ENCODE measurements at regions not wholly inside any gene's neighbourhood (a gene's known extent, or its start where the extent isn't known, plus 50 kb on each side); places are given as distances from the start of the nearest gene placed in this dataset.
"Not testable (repeated sequence)": the region's sequence is repeated elsewhere in the genome, so short reads cannot be mapped to it uniquely, and the experiment has no call there.

DNA sequence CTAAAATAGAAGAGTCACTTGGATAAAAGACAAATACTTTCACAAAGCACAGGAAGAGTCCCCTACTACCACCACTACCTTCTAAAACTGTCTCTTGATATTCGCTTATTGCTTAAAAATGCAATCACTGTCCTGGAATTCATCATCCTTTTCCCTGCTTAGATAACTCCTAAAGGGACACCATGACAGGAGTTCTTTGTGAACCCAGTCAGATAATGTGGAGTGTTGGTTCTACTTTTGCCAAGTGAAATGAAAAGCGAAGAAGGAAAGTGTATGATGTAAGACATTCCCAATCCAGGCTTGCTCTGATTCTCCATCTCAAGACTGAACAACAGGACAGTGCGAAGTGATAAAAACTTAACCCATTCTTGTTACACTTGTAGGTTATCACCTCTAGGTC is 103.0 kb downstream of the MTERF1 start:
- no peak for DNase-seq

DNA sequence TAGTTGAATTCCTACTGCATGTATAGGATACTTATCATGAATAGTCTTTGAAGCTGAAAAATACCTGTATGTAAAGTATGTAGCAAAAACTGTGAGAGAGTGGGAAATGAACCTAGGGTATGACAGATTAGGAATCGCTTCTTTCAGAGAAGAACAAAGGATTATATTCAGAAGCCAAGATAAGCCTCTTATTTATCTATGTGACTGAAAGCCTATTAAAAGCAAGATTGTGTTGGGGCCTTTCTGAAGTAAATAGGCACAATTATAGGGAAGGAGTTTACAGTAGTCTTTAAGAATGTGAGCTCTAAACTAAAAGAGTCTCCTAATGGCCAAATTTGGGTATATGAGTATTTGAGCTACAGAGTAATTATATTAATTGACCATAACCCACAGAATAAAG is 102.1 kb downstream of the MTERF1 start:
- DNase-seq: no peak

DNA sequence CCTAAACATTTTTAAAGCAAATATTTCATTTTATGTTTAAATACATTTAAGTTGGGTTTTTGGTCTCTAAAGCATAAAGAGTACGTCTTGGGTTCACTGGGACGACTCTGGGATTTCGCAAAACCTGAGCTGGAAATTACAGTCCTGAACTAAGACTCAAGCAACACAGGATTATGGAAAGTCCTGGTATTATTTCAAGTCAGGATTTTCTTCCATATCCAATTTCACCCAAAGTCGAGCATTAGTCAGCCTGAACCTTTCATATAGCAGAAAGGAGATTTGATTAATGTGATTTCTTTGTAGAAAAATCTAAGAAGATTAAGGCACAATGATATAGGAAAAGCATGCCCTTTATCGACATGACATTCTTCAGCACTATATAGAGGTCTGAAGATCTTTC is 100.0 kb downstream of the MTERF1 start:
- no peak for DNase-seq

DNA sequence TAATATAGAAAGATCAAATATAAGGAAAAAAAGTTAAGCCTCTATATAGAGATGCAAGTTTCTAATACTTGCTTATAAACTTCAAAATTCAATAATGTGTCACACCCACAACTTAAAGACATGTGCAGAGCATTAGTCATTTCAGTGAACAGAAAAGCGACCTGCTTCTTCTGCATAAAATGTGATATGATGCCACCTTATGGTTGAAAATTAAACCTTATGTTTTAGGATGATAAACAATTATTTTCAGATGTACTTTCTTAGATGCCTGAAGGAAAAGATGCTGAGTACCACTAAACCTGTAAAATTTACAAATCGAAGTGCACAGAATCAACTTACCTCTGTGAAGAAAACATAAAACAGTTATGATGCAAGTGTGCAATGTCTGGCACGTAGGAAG is 96.0 kb downstream of the MTERF1 start:
- peak; percentile 12 for DNase-seq

GRCh38 chr7:91787931-91788330 is 92.6 kb downstream of the MTERF1 start:
- peak; percentile 30 for DNase-seq

- no peak for DNase-seq
Measured at GRCh38 chr7:91789086-91789485, 91.4 kb downstream of the MTERF1 start.

DNA sequence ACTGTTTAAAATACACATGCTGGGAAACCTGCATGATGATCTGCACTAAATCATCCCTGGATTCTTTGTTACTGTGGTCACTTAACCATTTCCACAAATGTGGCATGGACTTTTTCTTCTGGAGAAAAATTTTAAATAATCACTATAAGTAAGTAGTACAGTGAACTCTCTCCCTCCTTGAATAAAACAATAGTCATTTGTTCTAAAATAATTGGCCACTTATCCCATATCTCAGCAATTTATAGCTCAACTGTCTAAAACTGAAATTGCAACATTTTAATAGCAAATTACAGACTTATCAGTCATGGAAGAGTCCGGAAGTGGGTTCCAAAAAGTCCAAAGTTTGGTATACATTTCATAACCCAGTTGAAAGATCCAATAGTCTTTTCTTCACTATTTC is 90.9 kb downstream of the MTERF1 start:
- DNase-seq: no peak

DNA sequence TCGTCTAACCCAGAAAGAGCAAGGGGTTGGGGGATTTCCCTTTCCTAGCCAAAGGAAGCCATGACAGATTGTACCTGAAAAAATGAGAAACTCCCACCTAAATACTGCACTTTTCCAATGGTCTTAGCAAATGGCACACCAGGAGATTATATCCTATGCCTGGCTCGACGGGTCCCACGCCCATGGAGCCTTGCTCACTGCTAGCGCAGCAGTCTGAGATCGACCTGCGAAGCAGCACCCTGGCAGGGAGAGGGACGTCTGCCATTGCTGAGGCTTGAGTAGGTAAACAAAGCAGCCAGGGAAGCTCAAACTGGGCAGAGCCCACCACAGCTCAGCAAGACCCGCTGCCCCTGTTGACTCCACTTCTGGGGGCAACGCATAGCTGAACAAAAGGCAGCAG is 89.9 kb downstream of the MTERF1 start:
- not testable (repeated sequence) for DNase-seq

- no peak for DNase-seq
Measured at GRCh38 chr7:91796122-91796521, 84.4 kb downstream of the MTERF1 start.

- DNase-seq: no peak
Measured at GRCh38 chr7:91798425-91798824, 82.1 kb downstream of the MTERF1 start.

- no peak for DNase-seq
Measured at GRCh38 chr7:91800389-91800788, 80.1 kb downstream of the MTERF1 start.

GRCh38 chr7:91801331-91801983 is 79.0 kb downstream of the MTERF1 start:
- no peak for DNase-seq

DNA sequence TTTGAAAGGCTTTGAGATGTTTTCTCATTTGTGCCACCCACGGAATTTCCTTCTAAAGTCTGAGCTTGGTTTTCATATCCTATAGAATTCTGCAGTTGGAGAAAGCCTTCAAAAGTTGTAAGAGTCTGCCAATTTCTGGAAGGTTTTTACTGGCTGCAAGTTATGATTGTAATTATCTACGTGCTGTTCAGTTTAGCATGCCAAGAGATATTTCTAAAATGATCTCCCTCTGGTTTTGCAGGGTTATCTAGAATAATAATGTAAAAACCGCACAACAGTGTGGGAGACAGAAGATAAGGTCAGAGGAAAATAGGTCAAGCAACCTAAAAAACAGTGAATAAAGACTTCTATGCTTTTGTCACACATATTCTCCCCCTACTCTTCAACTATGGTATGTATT is 69.3 kb downstream of the MTERF1 start:
- no peak for DNase-seq

DNA sequence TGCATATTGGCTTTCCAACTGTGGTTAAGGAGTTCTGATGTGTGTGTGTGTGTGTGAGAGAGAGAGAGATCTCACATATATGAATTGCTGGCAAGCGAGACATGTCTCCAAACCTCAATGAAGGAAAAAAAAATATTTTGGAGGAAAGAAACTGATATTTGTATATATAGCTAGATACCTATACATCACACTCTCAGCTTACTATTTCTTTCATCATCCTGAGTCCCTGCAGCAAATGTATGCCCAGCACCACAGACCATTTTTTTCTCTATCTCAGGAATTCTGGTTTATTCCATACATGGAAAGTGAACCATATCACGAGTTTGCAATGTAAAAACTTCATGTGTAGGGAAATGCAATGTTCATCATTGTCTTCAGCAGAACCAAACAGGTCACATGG is 68.9 kb downstream of the MTERF1 start:
- no peak for DNase-seq

DNA sequence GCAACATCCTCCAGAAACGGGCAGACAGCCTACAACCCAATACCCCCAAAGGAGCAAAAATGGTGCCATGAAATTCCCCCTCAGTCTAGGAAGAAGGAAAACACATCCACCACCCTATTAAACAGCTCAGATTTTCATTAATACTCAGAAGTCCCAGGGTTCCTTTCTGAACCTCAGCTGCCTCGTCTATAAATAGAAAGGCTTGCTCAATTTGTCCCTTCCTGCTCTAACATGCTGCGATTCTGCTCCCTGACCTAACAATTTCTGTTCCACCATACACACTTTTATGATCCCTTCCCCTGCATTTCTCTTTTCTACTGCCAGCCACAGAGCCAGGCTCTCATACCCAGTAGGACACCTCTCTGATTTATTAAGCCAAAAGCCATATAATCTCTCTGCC is 68.1 kb downstream of the MTERF1 start:
- DNase-seq: no peak

DNA sequence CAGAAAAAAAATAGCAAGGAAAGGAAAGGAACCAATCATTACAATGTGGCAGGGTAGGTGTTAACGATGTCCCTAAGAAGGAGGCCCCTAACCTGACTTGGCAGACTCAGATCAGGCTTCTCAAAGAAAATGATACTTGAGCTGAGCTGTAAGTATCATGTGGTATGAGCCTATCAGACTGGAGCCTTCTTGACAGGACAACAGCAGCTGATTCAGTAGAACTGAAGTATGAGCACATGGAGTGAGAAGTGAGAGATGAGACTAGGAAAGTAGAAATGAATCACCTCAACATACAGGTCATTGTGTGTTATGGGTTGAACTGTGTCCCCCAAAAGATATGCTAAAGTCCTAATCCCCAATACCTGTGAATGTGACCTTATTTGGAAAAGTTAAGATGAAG is 66.3 kb downstream of the MTERF1 start:
- DNase-seq: no peak
